NCI-H2227 (cell line): ENCODE measurements at regions not wholly inside any gene's neighbourhood (a gene's known extent, or its start where the extent isn't known, plus 50 kb on each side); places are given as distances from the start of the nearest gene placed in this dataset.

Experiments used
- DNase-seq: peaks from one replicate; lab custom pipeline; 2025; ENCODE audit not compliant: unreplicated experiment; lab: John Stamatoyannopoulos, UW

- DNase-seq = no peak
These were observed 612.4 kb downstream of the NYAP2 start for GRCh38 chr2:226011716-226012450.

- no peak for DNase-seq
These were observed 602.9 kb downstream of the NYAP2 start for GRCh38 chr2:226002438-226002837.

- no peak for DNase-seq
These were observed 602.2 kb downstream of the NYAP2 start for GRCh38 chr2:226001716-226002115.

GRCh38 chr2:225999692-226000091 lies 600.2 kb downstream of the NYAP2 start:
- DNase-seq = no peak

GRCh38 chr2:225998653-225999052 lies 599.1 kb downstream of the NYAP2 start:
- DNase-seq = no peak

GRCh38 chr2:225998116-225998515 lies 598.6 kb downstream of the NYAP2 start:
- DNase-seq = no peak

- DNase-seq = no peak
These were observed 596.9 kb downstream of the NYAP2 start for GRCh38 chr2:225996462-225996828.

- no peak for DNase-seq
These were observed 596.4 kb downstream of the NYAP2 start for GRCh38 chr2:225995796-225996461.

GRCh38 chr2:225994748-225995405 lies 595.4 kb downstream of the NYAP2 start:
- DNase-seq = no peak

GRCh38 chr2:225993430-225993829 lies 593.9 kb downstream of the NYAP2 start:
- no peak for DNase-seq

GRCh38 chr2:225989809-225990208 lies 590.3 kb downstream of the NYAP2 start:
- DNase-seq = no peak

GRCh38 chr2:225980372-225980771 lies 580.9 kb downstream of the NYAP2 start:
- DNase-seq = no peak

GRCh38 chr2:225971433-225971832 lies 571.9 kb downstream of the NYAP2 start:
- no peak for DNase-seq

- no peak for DNase-seq
These were observed 549.4 kb downstream of the NYAP2 start for GRCh38 chr2:225948903-225949302.

- no peak for DNase-seq
These were observed 539.5 kb downstream of the NYAP2 start for GRCh38 chr2:225938991-225939390.

- no peak for DNase-seq
These were observed 538.2 kb downstream of the NYAP2 start for GRCh38 chr2:225937625-225938187.

GRCh38 chr2:225932811-225933413 lies 533.4 kb downstream of the NYAP2 start:
- no peak for DNase-seq

GRCh38 chr2:225930687-225931086 lies 531.2 kb downstream of the NYAP2 start:
- DNase-seq = no peak

GRCh38 chr2:225920621-225921220 lies 521.2 kb downstream of the NYAP2 start:
- DNase-seq = no peak

- DNase-seq = no peak
These were observed 517.2 kb downstream of the NYAP2 start for GRCh38 chr2:225916692-225917091.

- no peak for DNase-seq
These were observed 511.5 kb downstream of the NYAP2 start for GRCh38 chr2:225911019-225911418.
